Mesothelial cell of epicardium (in vitro differentiated cells): ENCODE measurements at regions not wholly inside any gene's neighbourhood (a gene's known extent, or its start where the extent isn't known, plus 50 kb on each side); places are given as distances from the start of the nearest gene placed in this dataset.

Source experiments
- DNase-seq, 2 experiments: peaks; one replicate each; pipeline ENCODE4 v3.0.0; 2021; ENCODE audit warnings: low spot score in 2 of 2; ENCODE audit not compliant: unreplicated experiment in 2 of 2
- H3K27ac Mint-ChIP-seq: 2 replicates; pipeline ENCODE4 v1.8.0; 2021; ENCODE audit warnings: mixed read lengths
- H3K27me3 Mint-ChIP-seq: 2 replicates; pipeline ENCODE4 v1.8.0; 2021; ENCODE audit warnings: low read depth, mixed read lengths
- H3K36me3 Mint-ChIP-seq: 2 replicates; pipeline ENCODE4 v1.8.0; 2021; ENCODE audit warnings: mixed read lengths
- H3K4me1 Mint-ChIP-seq: 2 replicates; pipeline ENCODE4 v1.8.0; 2021; ENCODE audit warnings: mixed read lengths
- H3K4me3 Mint-ChIP-seq: 2 replicates; pipeline ENCODE4 v1.8.0; 2021; ENCODE audit warnings: mild to moderate bottlenecking, moderate library complexity, mixed read lengths
- H3K9me3 Mint-ChIP-seq: 2 replicates; pipeline ENCODE4 v1.8.0; 2021; ENCODE audit warnings: mixed read lengths
- TF ChIP-seq, protein P1 (sequence below): fragments of 200-600 bp; sonication (generic); IDR thresholded peaks from one replicate; pipeline ENCODE4 v1.5.0; 2021; ENCODE audit warnings: antibody characterized with exemption; ENCODE audit not compliant: unreplicated experiment

DNA sequence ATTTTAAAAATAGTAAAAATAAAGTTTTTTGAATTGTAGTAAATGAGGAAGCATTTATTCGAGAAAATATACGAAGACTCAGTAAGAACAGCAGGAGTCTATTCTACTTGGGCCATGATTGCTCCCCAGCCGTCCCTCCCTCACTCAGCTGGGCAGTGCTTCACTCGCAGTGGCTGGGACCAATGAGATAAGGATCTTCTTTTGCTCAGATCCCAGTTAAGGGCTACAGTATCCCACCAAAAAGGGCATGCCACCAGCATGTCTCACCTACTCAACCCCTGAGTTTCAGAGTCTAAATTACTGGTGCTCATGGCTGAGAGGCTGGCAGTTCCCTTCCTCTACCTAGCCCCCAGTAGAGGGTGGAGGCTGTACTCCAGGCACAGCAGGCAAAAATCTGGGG lies 455.7 kb upstream of the PFKP start:
- Mint-ChIP-seq H3K9me3 (peaks cover 9% of the 10 kb centered on the region), H3K4me1 (no peaks in the 10 kb centered on the region), H3K27me3 (peaks cover 2% of the 10 kb centered on the region), H3K4me3 (no peak overlapping the region), H3K36me3 (no peaks in the 10 kb centered on the region), H3K27ac (no peak overlapping the region)
- no peak for DNase-seq
- TF ChIP-seq, protein P1, sequence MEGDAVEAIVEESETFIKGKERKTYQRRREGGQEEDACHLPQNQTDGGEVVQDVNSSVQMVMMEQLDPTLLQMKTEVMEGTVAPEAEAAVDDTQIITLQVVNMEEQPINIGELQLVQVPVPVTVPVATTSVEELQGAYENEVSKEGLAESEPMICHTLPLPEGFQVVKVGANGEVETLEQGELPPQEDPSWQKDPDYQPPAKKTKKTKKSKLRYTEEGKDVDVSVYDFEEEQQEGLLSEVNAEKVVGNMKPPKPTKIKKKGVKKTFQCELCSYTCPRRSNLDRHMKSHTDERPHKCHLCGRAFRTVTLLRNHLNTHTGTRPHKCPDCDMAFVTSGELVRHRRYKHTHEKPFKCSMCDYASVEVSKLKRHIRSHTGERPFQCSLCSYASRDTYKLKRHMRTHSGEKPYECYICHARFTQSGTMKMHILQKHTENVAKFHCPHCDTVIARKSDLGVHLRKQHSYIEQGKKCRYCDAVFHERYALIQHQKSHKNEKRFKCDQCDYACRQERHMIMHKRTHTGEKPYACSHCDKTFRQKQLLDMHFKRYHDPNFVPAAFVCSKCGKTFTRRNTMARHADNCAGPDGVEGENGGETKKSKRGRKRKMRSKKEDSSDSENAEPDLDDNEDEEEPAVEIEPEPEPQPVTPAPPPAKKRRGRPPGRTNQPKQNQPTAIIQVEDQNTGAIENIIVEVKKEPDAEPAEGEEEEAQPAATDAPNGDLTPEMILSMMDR: no peak

DNA sequence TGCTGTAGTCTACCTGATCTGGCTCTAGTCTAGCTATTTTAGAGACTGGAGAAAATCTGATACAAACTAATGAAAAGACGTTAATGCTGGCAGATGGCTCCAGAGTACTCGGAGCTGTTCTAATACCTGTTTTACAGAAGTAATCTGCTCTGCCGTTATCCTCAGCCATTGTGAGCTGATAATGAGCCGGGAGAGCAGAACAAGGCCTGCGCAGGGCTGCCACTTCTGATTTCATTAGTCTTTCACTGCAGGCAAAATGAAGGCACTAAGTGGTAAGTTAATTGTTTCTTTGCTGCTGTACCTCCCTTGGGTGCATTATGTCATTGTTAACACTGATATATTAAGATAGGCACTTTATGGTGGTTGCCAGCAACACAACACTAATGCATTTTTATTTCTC lies 456.4 kb upstream of the PFKP start:
- DNase-seq: no peak

DNA sequence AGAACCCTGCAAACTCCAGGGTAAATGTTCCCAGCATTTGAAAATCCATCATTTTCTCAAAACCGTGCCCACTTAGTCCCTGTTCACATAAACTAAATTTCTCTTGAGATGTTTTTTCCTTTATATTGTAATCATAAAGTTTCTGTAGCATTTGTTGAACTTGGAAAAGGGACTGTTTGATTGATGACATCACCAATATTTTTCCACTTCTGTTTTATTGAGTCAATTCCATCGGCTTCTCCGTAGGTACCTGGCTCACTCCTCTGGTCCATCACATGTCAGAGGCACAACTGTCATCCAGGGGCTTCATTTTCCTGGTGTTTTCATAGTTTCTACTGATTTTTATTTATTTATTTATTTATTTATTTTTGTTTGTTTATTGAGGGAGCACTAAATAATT lies 462.5 kb upstream of the PFKP start:
- Mint-ChIP-seq H3K9me3 (peaks cover 9% of the 10 kb centered on the region), H3K36me3 (no peaks in the 10 kb centered on the region), H3K27me3 (no peaks in the 10 kb centered on the region), H3K4me3 (no peak overlapping the region), H3K4me1 (peaks cover 3% of the 10 kb centered on the region), H3K27ac (no peak overlapping the region)
- TF ChIP-seq, protein P1: no peak
- no peak for DNase-seq

More for the DNA sequence above, 456.4 kb upstream of the PFKP start:
- no peak overlapping the region for H3K4me3 Mint-ChIP-seq
- no peaks in the 10 kb centered on the region for H3K4me1 Mint-ChIP-seq
- H3K9me3 Mint-ChIP-seq: peaks cover 13% of the 10 kb centered on the region
- no peaks in the 10 kb centered on the region for H3K36me3 Mint-ChIP-seq
- no peak overlapping the region for H3K27ac Mint-ChIP-seq
- H3K27me3 Mint-ChIP-seq: peaks cover 1% of the 10 kb centered on the region
- TF ChIP-seq, protein P1: no peak

DNA sequence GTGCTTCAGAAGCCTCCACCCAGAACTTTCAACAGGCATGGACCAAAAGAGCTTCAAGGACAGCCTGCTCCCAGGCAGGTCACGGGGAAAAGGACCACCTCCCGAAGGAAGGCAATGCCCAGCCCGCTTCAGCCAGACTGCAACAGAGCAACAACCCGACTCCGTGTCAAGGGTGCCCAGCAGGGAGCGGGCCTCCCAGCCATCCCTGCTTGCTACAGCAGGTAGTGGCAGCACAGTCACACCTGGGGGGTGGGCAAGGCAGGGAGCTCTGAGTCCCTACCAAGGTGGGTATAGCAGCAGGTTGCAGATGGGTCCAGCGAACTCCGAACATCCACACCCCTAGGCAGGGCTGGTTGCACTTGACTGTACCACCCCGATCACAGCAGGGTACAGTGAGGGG lies 467.8 kb upstream of the PFKP start:
- DNase-seq: no peak
- peaks cover 3% of the 10 kb centered on the region for H3K4me1 Mint-ChIP-seq
- H3K9me3 Mint-ChIP-seq: peaks cover 2% of the 10 kb centered on the region
- TF ChIP-seq, protein P1: no peak
- no peak overlapping the region for H3K27ac Mint-ChIP-seq
- H3K36me3 Mint-ChIP-seq: no peaks in the 10 kb centered on the region
- no peaks in the 10 kb centered on the region for H3K27me3 Mint-ChIP-seq
- no peak overlapping the region for H3K4me3 Mint-ChIP-seq

DNA sequence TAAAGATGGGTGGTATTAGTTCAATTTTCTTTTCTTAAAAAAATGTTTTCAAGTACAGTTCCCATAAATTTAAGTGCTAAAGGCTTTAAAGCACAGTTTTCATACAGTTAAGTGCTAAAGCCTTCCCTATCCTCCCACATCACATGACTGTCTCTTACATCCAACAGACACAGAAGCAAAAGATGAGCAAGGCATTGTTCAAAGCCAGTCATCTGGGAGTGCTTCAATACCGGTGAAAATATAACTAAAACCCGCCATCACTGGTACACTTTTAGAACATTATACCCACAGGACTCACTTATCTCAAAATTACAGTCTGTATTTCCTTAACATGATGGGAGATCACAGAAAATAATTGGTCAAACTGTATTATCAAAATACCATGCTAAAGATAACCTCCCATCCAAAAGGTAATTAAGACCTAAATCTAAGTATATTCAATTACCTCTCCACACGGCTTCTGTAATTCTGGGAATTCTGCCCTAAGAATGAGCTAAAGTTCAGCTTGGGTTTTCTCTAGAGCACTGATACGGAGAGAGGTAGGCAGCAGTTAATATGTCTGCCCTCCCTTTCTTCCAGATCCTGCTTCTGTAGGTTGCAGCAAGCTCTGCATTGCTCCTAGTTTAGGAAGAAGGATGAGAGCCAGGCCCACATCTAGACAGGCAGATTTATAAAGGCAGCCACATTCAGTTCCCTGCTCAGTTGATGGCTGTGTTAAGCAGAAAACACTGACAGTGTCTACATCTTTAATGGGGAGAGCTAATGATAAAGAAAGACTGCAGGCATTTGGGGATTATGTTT lies 474.8 kb upstream of the PFKP start:
- DNase-seq: no peak
- H3K4me3 Mint-ChIP-seq: no peak overlapping the region
- no peaks in the 10 kb centered on the region for H3K4me1 Mint-ChIP-seq
- H3K27me3 Mint-ChIP-seq: peaks cover 21% of the 10 kb centered on the region
- TF ChIP-seq, protein P1: no peak
- no peaks in the 10 kb centered on the region for H3K36me3 Mint-ChIP-seq
- H3K9me3 Mint-ChIP-seq: peaks cover 2% of the 10 kb centered on the region
- H3K27ac Mint-ChIP-seq: no peak overlapping the region

DNA sequence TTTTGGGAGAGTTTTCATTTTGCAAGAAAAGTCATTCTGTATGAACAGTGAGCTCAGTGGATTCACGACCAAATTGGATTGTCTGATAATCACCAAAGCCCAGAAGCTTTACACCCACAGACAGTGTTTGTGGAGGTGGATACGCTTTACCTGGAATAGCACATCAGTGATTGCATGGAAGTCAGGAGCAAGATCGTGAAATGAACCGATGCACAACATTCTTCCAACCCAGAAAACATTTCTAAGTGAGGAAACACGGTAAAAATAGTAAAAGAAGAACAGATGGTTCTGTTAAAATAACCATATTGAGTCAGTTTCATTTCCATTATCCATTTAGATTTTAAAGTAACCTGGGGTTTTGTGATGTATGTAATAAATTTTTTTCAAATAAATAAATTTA lies 478.2 kb upstream of the PFKP start:
- DNase-seq: no peak
- no peaks in the 10 kb centered on the region for H3K4me1 Mint-ChIP-seq
- TF ChIP-seq, protein P1: no peak
- no peaks in the 10 kb centered on the region for H3K36me3 Mint-ChIP-seq
- no peak overlapping the region for H3K4me3 Mint-ChIP-seq
- peaks cover 28% of the 10 kb centered on the region for H3K27me3 Mint-ChIP-seq
- H3K27ac Mint-ChIP-seq: no peak overlapping the region
- no peaks in the 10 kb centered on the region for H3K9me3 Mint-ChIP-seq
